Tibial nerve (tissue), 4 donors: ENCODE measurements at regions not wholly inside any gene's neighbourhood (a gene's known extent, or its start where the extent isn't known, plus 50 kb on each side); places are given as distances from the start of the nearest gene placed in this dataset.

ENCODE experiments used
- EP300 ChIP-seq, 2 donors: sonication (generic); formaldehyde crosslinking; IDR thresholded peaks; one replicate each; pipeline ENCODE4 v1.6.1; 2017; ENCODE audit warnings: antibody characterized with exemption in 2 of 2, mild to moderate bottlenecking in 1 of 2
- TF ChIP-seq, protein P1 (sequence below), 5 experiments: fragments of 200-600 bp in 3 of 5; fragments of 450-650 bp in 2 of 5; sonication (generic) in 3 of 5; IDR thresholded peaks; one replicate each; pipeline ENCODE4 v1.5.1; 2016 to 2019; ENCODE audit warnings: antibody characterized with exemption in 5 of 5, mild to moderate bottlenecking in 3 of 5, moderate library complexity in 2 of 5

GRCh38 chr2:60292242-60292641, 261.2 kb downstream of the BCL11A start:
- TF ChIP-seq, protein P1, sequence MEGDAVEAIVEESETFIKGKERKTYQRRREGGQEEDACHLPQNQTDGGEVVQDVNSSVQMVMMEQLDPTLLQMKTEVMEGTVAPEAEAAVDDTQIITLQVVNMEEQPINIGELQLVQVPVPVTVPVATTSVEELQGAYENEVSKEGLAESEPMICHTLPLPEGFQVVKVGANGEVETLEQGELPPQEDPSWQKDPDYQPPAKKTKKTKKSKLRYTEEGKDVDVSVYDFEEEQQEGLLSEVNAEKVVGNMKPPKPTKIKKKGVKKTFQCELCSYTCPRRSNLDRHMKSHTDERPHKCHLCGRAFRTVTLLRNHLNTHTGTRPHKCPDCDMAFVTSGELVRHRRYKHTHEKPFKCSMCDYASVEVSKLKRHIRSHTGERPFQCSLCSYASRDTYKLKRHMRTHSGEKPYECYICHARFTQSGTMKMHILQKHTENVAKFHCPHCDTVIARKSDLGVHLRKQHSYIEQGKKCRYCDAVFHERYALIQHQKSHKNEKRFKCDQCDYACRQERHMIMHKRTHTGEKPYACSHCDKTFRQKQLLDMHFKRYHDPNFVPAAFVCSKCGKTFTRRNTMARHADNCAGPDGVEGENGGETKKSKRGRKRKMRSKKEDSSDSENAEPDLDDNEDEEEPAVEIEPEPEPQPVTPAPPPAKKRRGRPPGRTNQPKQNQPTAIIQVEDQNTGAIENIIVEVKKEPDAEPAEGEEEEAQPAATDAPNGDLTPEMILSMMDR (IDR thresholded peaks at IDR 0.05): no peak
- TF ChIP-seq EP300 (IDR thresholded peaks at IDR 0.05): no peak
